HEK293 (cell line): ENCODE measurements at regions not wholly inside any gene's neighbourhood (a gene's known extent, or its start where the extent isn't known, plus 50 kb on each side); places are given as distances from the start of the nearest gene placed in this dataset.

ENCODE experiments used
- CTCF ChIA-PET: fragments of 350-600 bp; formaldehyde crosslinking; extraction: SDS; loops from one replicate; lab custom pipeline; 2021; ENCODE audit warnings: antibody characterized with exemption; lab: Yijun Ruan, JAX
- POLR2A ChIA-PET: fragments of 300-600 bp; formaldehyde crosslinking; extraction: SDS; loops from one replicate; lab custom pipeline; 2020; ENCODE audit warnings: antibody characterized with exemption, inconsistent platforms; lab: Yijun Ruan, JAX
- H3K27ac ChIP-seq: fragments of 200-500 bp; sonication (Bioruptor generic); 2 replicates; pipeline ENCODE4 v1.5.1; 2014; ENCODE audit warnings: low read depth, low read length, control low read depth, inconsistent platforms; ENCODE audit errors: extremely low read depth
- H3K36me3 ChIP-seq, 2 experiments: fragments of 200-500 bp in 1 of 2; sonication (Bioruptor generic) in 1 of 2; 1 replicate in 1 of 2; 2 replicates in 1 of 2; pipeline ENCODE4 v1.5.1; 2014 to 2017; ENCODE audit warnings: inconsistent platforms in 2 of 2, low read length in 2 of 2; ENCODE audit not compliant: control insufficient read depth in 2 of 2, insufficient read depth in 1 of 2
- H3K4me1 ChIP-seq: fragments of 200-500 bp; sonication (Bioruptor generic); 2 replicates; pipeline ENCODE4 v1.5.1; 2014; ENCODE audit warnings: mild to moderate bottlenecking, low read length, inconsistent platforms; ENCODE audit not compliant: control insufficient read depth, insufficient read depth
- H3K4me3 ChIP-seq: 2 replicates; pipeline ENCODE4 v1.5.1; 2011; ENCODE audit warnings: low read depth, mild to moderate bottlenecking, control low read depth, low read length, moderate library complexity
- H3K9me3 ChIP-seq: fragments of 200-500 bp; sonication (Bioruptor generic); 2 replicates; pipeline ENCODE4 v1.5.1; 2014; ENCODE audit warnings: low read depth, low read length, inconsistent platforms; ENCODE audit not compliant: control insufficient read depth, insufficient read depth
- KLF16 ChIP-seq: fragments of 450-650 bp; formaldehyde crosslinking; IDR thresholded peaks from 2 replicates; pipeline ENCODE4 v1.5.1; 2017; ENCODE audit warnings: missing biosample characterization, missing genetic modification characterization
- KLF9 ChIP-seq: fragments of 450-650 bp; formaldehyde crosslinking; IDR thresholded peaks from 2 replicates; pipeline ENCODE4 v1.5.1; 2016; ENCODE audit warnings: missing biosample characterization, missing genetic modification characterization, low read depth
- OSR2 ChIP-seq: fragments of 450-650 bp; formaldehyde crosslinking; IDR thresholded peaks from 2 replicates; pipeline ENCODE4 v1.5.1; 2016; ENCODE audit warnings: missing biosample characterization, missing genetic modification characterization
- REST ChIP-seq: fragments of 450-650 bp; formaldehyde crosslinking; IDR thresholded peaks from 2 replicates; pipeline ENCODE4 v1.5.1; 2016; ENCODE audit warnings: missing biosample characterization, missing genetic modification characterization
- SCRT2 ChIP-seq: fragments of 450-650 bp; formaldehyde crosslinking; IDR thresholded peaks from 2 replicates; pipeline ENCODE4 v1.5.1; 2016; ENCODE audit warnings: missing biosample characterization, missing genetic modification characterization
- WT1 ChIP-seq: fragments of 450-650 bp; formaldehyde crosslinking; IDR thresholded peaks from 2 replicates; pipeline ENCODE4 v1.5.1; 2016; ENCODE audit warnings: missing biosample characterization, missing genetic modification characterization
- ZNF132 ChIP-seq: fragments of 450-650 bp; formaldehyde crosslinking; IDR thresholded peaks from 2 replicates; pipeline ENCODE4 v1.5.1; 2017; ENCODE audit warnings: missing biosample characterization, missing genetic modification characterization, borderline replicate concordance
- ZNF138 ChIP-seq: fragments of 450-650 bp; formaldehyde crosslinking; IDR thresholded peaks from 2 replicates; pipeline ENCODE4 v1.5.1; 2016; ENCODE audit warnings: missing biosample characterization, missing genetic modification characterization, borderline replicate concordance
- ZNF148 ChIP-seq: fragments of 450-650 bp; formaldehyde crosslinking; IDR thresholded peaks from 2 replicates; pipeline ENCODE4 v1.5.0; 2017; ENCODE audit warnings: missing biosample characterization, missing genetic modification characterization, borderline replicate concordance
- ZNF19 ChIP-seq: fragments of 450-650 bp; formaldehyde crosslinking; IDR thresholded peaks from 2 replicates; pipeline ENCODE4; 2016; ENCODE audit warnings: missing biosample characterization, missing genetic modification characterization, low read depth
- ZNF394 ChIP-seq: fragments of 450-650 bp; formaldehyde crosslinking; IDR thresholded peaks from 2 replicates; pipeline ENCODE4 v1.5.1; 2016; ENCODE audit warnings: missing biosample characterization, missing genetic modification characterization, mild to moderate bottlenecking, moderate library complexity, borderline replicate concordance
- ZNF624 ChIP-seq: fragments of 450-650 bp; formaldehyde crosslinking; IDR thresholded peaks from 2 replicates; pipeline ENCODE4 v1.5.1; 2017; ENCODE audit warnings: missing biosample characterization, missing genetic modification characterization
- ZNF701 ChIP-seq: fragments of 450-650 bp; formaldehyde crosslinking; IDR thresholded peaks from 2 replicates; pipeline ENCODE4 v1.5.1; 2016; ENCODE audit warnings: missing biosample characterization, missing genetic modification characterization
- ZNF843 ChIP-seq: fragments of 450-650 bp; formaldehyde crosslinking; IDR thresholded peaks from 2 replicates; pipeline ENCODE4 v1.5.1; 2016; ENCODE audit warnings: missing biosample characterization, missing genetic modification characterization
- ZSCAN18 ChIP-seq: fragments of 450-650 bp; formaldehyde crosslinking; IDR thresholded peaks from 2 replicates; pipeline ENCODE4 v1.5.1; 2016; ENCODE audit warnings: missing biosample characterization, missing genetic modification characterization
- ZSCAN30 ChIP-seq: fragments of 450-650 bp; IDR thresholded peaks from 2 replicates; pipeline ENCODE4 v1.5.1; 2018; ENCODE audit warnings: missing biosample characterization, mild to moderate bottlenecking, missing genetic modification characterization, moderate library complexity
- TF ChIP-seq, protein P1 (sequence below): fragments of 450-650 bp; formaldehyde crosslinking; IDR thresholded peaks from 2 replicates; pipeline ENCODE4 v1.5.1; 2016; ENCODE audit warnings: missing biosample characterization, missing genetic modification characterization
- TF ChIP-seq, protein P2 (sequence below): fragments of 450-650 bp; formaldehyde crosslinking; IDR thresholded peaks from 2 replicates; pipeline ENCODE4 v1.5.1; 2017; ENCODE audit warnings: missing biosample characterization, missing genetic modification characterization
- TF ChIP-seq, protein P3 (sequence below): fragments of 450-650 bp; formaldehyde crosslinking; IDR thresholded peaks from 2 replicates; pipeline ENCODE4 v1.5.1; 2016; ENCODE audit warnings: missing biosample characterization, missing genetic modification characterization

DNA sequence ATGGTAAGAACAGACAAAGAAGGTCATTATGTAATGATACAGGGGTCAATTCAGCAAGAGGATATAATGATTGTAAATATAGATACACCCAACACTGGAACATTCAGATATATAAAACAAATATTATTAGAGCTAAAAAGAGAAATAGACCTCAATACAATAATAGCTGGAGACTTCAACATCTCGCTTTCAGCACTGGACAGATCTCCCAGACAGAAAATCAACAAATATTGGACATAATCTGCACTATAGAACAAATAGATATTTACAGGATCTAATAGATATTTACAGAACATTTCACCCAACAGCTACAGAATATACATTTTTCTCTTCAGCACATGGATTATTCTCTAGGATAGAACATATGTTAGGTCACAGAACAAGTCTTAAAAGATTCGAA is 190.6 kb upstream of the RFX3 start:
- TF ChIP-seq REST (tag by site-specific recombination) (peak; percentile 66), KLF9 (tag by site-specific recombination) (no peak), ZNF624 (no peak), OSR2 (tag by site-specific recombination) (no peak)
- TF ChIP-seq, protein P1, sequence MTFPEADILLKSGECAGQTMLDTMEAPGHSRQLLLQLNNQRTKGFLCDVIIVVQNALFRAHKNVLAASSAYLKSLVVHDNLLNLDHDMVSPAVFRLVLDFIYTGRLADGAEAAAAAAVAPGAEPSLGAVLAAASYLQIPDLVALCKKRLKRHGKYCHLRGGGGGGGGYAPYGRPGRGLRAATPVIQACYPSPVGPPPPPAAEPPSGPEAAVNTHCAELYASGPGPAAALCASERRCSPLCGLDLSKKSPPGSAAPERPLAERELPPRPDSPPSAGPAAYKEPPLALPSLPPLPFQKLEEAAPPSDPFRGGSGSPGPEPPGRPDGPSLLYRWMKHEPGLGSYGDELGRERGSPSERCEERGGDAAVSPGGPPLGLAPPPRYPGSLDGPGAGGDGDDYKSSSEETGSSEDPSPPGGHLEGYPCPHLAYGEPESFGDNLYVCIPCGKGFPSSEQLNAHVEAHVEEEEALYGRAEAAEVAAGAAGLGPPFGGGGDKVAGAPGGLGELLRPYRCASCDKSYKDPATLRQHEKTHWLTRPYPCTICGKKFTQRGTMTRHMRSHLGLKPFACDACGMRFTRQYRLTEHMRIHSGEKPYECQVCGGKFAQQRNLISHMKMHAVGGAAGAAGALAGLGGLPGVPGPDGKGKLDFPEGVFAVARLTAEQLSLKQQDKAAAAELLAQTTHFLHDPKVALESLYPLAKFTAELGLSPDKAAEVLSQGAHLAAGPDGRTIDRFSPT = no peak
- Histone ChIP-seq H3K36me3 (no peaks in the 10 kb centered on the region), H3K4me1 (no peaks in the 10 kb centered on the region), H3K9me3 (no peaks in the 10 kb centered on the region), H3K27ac (no peak overlapping the region), H3K4me3 (no peak overlapping the region)
- ChIA-PET POLR2A (no interaction called here), CTCF (interaction anchor here (0.9 kb wide), 1 partner anchor 581 kb away, joined by 3 read pairs; no protein-coding TSS in a partner anchor)

DNA sequence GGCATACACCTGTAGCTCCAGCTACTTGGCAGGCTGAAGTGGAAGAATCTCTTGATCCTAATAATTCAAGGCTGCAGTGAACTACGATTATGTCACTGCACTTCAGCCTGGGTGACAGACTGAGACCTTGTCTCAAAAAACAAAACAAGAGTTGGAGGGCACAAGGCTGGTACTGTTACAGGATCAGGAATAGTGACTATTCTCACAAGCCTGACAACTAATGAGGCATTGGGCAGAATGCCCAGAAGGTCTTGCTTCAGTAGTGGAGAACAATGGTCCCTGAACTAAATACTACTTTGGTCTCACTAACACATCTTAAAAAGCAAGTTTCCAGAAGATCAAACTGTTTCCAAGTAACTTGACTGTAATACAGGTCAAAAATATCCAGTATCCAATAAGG is 182.9 kb upstream of the RFX3 start:
- TF ChIP-seq, protein P2, sequence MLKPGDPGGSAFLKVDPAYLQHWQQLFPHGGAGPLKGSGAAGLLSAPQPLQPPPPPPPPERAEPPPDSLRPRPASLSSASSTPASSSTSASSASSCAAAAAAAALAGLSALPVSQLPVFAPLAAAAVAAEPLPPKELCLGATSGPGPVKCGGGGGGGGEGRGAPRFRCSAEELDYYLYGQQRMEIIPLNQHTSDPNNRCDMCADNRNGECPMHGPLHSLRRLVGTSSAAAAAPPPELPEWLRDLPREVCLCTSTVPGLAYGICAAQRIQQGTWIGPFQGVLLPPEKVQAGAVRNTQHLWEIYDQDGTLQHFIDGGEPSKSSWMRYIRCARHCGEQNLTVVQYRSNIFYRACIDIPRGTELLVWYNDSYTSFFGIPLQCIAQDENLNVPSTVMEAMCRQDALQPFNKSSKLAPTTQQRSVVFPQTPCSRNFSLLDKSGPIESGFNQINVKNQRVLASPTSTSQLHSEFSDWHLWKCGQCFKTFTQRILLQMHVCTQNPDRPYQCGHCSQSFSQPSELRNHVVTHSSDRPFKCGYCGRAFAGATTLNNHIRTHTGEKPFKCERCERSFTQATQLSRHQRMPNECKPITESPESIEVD (tag by site-specific recombination) = peak; percentile 54
- TF ChIP-seq WT1 (tag by site-specific recombination) (no peak), SCRT2 (tag by site-specific recombination) (peak; percentile 64; the same call in 1 of the 2 replicates), ZNF701 (tag by site-specific recombination) (no peak), ZNF148 (tag by site-specific recombination) (no peak)
- Histone ChIP-seq H3K9me3 (no peaks in the 10 kb centered on the region), H3K4me1 (no peaks in the 10 kb centered on the region), H3K27ac (no peak overlapping the region), H3K36me3 (no peaks in the 10 kb centered on the region), H3K4me3 (no peak overlapping the region)
- POLR2A ChIA-PET = no interaction called here
- CTCF ChIA-PET = interaction anchor here (0.6 kb wide), 1 partner anchor 89 kb away, joined by 4 read pairs; no protein-coding TSS in a partner anchor

GRCh38 chr9:3704890-3705289 is 179.1 kb upstream of the RFX3 start:
- no peak overlapping the region for H3K27ac ChIP-seq
- H3K9me3 ChIP-seq = no peaks in the 10 kb centered on the region
- CTCF ChIA-PET = no interaction called here
- POLR2A ChIA-PET = no interaction called here
- H3K4me3 ChIP-seq = no peak overlapping the region
- no peaks in the 10 kb centered on the region for H3K4me1 ChIP-seq
- H3K36me3 ChIP-seq = no peaks in the 10 kb centered on the region
- TF ChIP-seq KLF16 (tag by site-specific recombination) (no peak), ZNF843 (tag by site-specific recombination) (no peak), ZSCAN18 (no peak), ZNF132 (tag by site-specific recombination) (no peak), ZNF394 (tag by site-specific recombination) (no peak), ZSCAN30 (tag by site-specific recombination) (no peak), ZNF19 (tag by site-specific recombination) (no peak), ZNF138 (no peak)
- TF ChIP-seq, protein P3, sequence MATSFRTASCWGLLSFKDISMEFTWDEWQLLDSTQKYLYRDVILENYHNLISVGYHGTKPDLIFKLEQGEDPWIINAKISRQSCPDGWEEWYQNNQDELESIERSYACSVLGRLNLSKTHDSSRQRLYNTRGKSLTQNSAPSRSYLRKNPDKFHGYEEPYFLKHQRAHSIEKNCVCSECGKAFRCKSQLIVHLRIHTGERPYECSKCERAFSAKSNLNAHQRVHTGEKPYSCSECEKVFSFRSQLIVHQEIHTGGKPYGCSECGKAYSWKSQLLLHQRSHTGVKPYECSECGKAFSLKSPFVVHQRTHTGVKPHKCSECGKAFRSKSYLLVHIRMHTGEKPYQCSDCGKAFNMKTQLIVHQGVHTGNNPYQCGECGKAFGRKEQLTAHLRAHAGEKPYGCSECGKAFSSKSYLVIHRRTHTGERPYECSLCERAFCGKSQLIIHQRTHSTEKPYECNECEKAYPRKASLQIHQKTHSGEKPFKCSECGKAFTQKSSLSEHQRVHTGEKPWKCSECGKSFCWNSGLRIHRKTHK (tag by site-specific recombination) = no peak
